ENCODE measurements at regions not wholly inside any gene's neighbourhood (a gene's known extent, or its start where the extent isn't known, plus 50 kb on each side); places are given as distances from the start of the nearest gene placed in this dataset.

GRCh38 chr2:36302911-36303310 is 52.7 kb upstream of the CRIM1 start:
- H3K4me3 ChIP-seq (ENCODE audit: low read depth, low read length), result no peak overlapping the region
- TF ChIP-seq CTCF (conservative IDR thresholded peaks at IDR 0.05; ENCODE audit: low read depth, low read length), result no peak
- no peak for DNase-seq (ENCODE audit: low read depth)

GRCh38 chr2:36301843-36302242 is 53.7 kb upstream of the CRIM1 start:
- no peak overlapping the region for H3K4me3 ChIP-seq (ENCODE audit: low read depth, low read length)
- TF ChIP-seq CTCF (conservative IDR thresholded peaks at IDR 0.05; ENCODE audit: low read depth, low read length), result no peak

GRCh38 chr2:36300697-36301096 is 54.9 kb upstream of the CRIM1 start:
- TF ChIP-seq CTCF (conservative IDR thresholded peaks at IDR 0.05; ENCODE audit: low read depth, low read length), result no peak
- DNase-seq (ENCODE audit: low read depth), result no peak
- H3K4me3 ChIP-seq (ENCODE audit: low read depth, low read length), result no peak overlapping the region

More at GRCh38 chr2:36301843-36302242, 53.7 kb upstream of the CRIM1 start:
- no peak for DNase-seq (ENCODE audit: low read depth)

GRCh38 chr2:36296798-36297197 is 58.8 kb upstream of the CRIM1 start:
- H3K4me3 ChIP-seq (ENCODE audit: low read depth, low read length), result no peak overlapping the region
- TF ChIP-seq CTCF (conservative IDR thresholded peaks at IDR 0.05; ENCODE audit: low read depth, low read length), result no peak
- DNase-seq (ENCODE audit: low read depth), result no peak

- TF ChIP-seq CTCF (conservative IDR thresholded peaks at IDR 0.05; ENCODE audit: low read depth, low read length), result no peak
- no peak overlapping the region for H3K4me3 ChIP-seq (ENCODE audit: low read depth, low read length)
- DNase-seq (ENCODE audit: low read depth), result no peak
These were observed 61.3 kb upstream of the CRIM1 start for GRCh38 chr2:36294316-36294721.

GRCh38 chr2:36290306-36290856 is 65.2 kb upstream of the CRIM1 start:
- TF ChIP-seq CTCF (conservative IDR thresholded peaks at IDR 0.05; ENCODE audit: low read depth, low read length), result no peak
- H3K4me3 ChIP-seq (ENCODE audit: low read depth, low read length), result no peak overlapping the region
- no peak for DNase-seq (ENCODE audit: low read depth)

GRCh38 chr2:36289731-36290130 is 65.8 kb upstream of the CRIM1 start:
- H3K4me3 ChIP-seq (ENCODE audit: low read depth, low read length), result no peak overlapping the region
- DNase-seq (ENCODE audit: low read depth), result no peak
- no peak for TF ChIP-seq CTCF (conservative IDR thresholded peaks at IDR 0.05; ENCODE audit: low read depth, low read length)
